Neuronal stem cell (in vitro differentiated cells): ENCODE measurements at regions not wholly inside any gene's neighbourhood (a gene's known extent, or its start where the extent isn't known, plus 50 kb on each side); places are given as distances from the start of the nearest gene placed in this dataset.
A peak's percentile ranks its signal among the peaks of the same experiment; 100 is the strongest.

Experiments used
- DNase-seq: peaks from one replicate; pipeline ENCODE4 v3.0.0-alpha.2; 2013; ENCODE audit warnings: low spot score
- H2AFZ ChIP-seq: one replicate; pipeline ENCODE4 v1.6.1; 2013; ENCODE audit warnings: mild to moderate bottlenecking, low read length, inconsistent platforms
- H2AK5ac ChIP-seq: 2 replicates; pipeline ENCODE4 v1.6.1; 2013; ENCODE audit warnings: low read depth, mild to moderate bottlenecking, inconsistent platforms, low read length, moderate library complexity, mixed read lengths
- H2BK120ac ChIP-seq: 2 replicates; pipeline ENCODE4 v1.6.1; 2013; ENCODE audit warnings: low read depth, mild to moderate bottlenecking, inconsistent platforms, low read length, moderate library complexity, mixed read lengths
- H2BK12ac ChIP-seq: one replicate; pipeline ENCODE4 v1.6.1; 2013; ENCODE audit warnings: low read length, inconsistent platforms
- H2BK15ac ChIP-seq: 2 replicates; pipeline ENCODE4 v1.6.1; 2013; ENCODE audit warnings: mild to moderate bottlenecking, low read length, inconsistent platforms, mixed read lengths
- H2BK5ac ChIP-seq: one replicate; pipeline ENCODE4 v1.6.1; 2013; ENCODE audit warnings: inconsistent platforms, mild to moderate bottlenecking, low read length, moderate library complexity
- H3K14ac ChIP-seq: one replicate; pipeline ENCODE4 v1.6.1; 2013; ENCODE audit warnings: low read length, inconsistent platforms
- H3K18ac ChIP-seq: 2 replicates; pipeline ENCODE4 v1.6.1; 2013; ENCODE audit warnings: low read length, inconsistent platforms
- H3K23ac ChIP-seq: 2 replicates; pipeline ENCODE4 v1.6.1; 2013; ENCODE audit warnings: low read depth, mild to moderate bottlenecking, mixed read lengths, low read length, inconsistent platforms; ENCODE audit not compliant: poor library complexity
- H3K27ac ChIP-seq: replicated peaks from 3 replicates; pipeline ENCODE4 v1.5.1; 2013; ENCODE audit warnings: low read length, inconsistent platforms
- H3K27me3 ChIP-seq, 3 experiments: 2 replicates each; pipeline ENCODE4 v1.6.1; 2013; ENCODE audit warnings: low read length in 3 of 3, mild to moderate bottlenecking in 2 of 3, inconsistent platforms in 1 of 3, low read depth in 1 of 3, mixed read lengths in 1 of 3, moderate library complexity in 1 of 3; ENCODE audit not compliant: control insufficient read depth in 3 of 3, insufficient read depth in 3 of 3
- H3K36me3 ChIP-seq, 2 donors: replicated peaks in 1 of 2; 2 replicates each; pipeline ENCODE4 v1.6.1; 2013; ENCODE audit warnings: low read length in 2 of 2; ENCODE audit not compliant: control insufficient read depth in 2 of 2, insufficient read depth in 2 of 2
- H3K4ac ChIP-seq: 2 replicates; pipeline ENCODE4 v1.6.1; 2013; ENCODE audit warnings: inconsistent platforms, mild to moderate bottlenecking, low read length, moderate library complexity
- H3K4me1 ChIP-seq, 2 donors: 1 replicate in 1 of 2; 2 replicates in 1 of 2; pipeline ENCODE4 v1.6.1; 2013; ENCODE audit warnings: low read length in 2 of 2, low read depth in 1 of 2; ENCODE audit not compliant: control insufficient read depth in 2 of 2, insufficient read depth in 1 of 2
- H3K4me2 ChIP-seq: one replicate; pipeline ENCODE4 v1.6.1; 2013; ENCODE audit warnings: mild to moderate bottlenecking, low read length, inconsistent platforms; ENCODE audit not compliant: insufficient read depth, poor library complexity, severe bottlenecking
- H3K4me3 ChIP-seq, 2 donors: 2 replicates each; pipeline ENCODE4 v1.5.1; 2013; ENCODE audit warnings: low read length in 2 of 2, mild to moderate bottlenecking in 2 of 2, inconsistent platforms in 1 of 2, moderate library complexity in 1 of 2
- H3K79me1 ChIP-seq: one replicate; pipeline ENCODE4 v1.6.1; 2013; ENCODE audit warnings: low read depth, mild to moderate bottlenecking, inconsistent platforms, low read length, moderate library complexity
- H3K9ac ChIP-seq: one replicate; pipeline ENCODE4 v1.6.1; 2013; ENCODE audit warnings: mild to moderate bottlenecking, low read depth, low read length, inconsistent platforms; ENCODE audit not compliant: poor library complexity
- H3K9me3 ChIP-seq, 2 donors: replicated peaks in 1 of 2; 2 replicates each; pipeline versions ENCODE3 to v1.6.1; 2013; ENCODE audit warnings: low read length in 2 of 2, mild to moderate bottlenecking in 2 of 2, inconsistent platforms in 1 of 2, low read depth in 1 of 2, mixed read lengths in 1 of 2, moderate library complexity in 1 of 2; ENCODE audit not compliant: control insufficient read depth in 2 of 2, insufficient read depth in 1 of 2
- H4K8ac ChIP-seq: one replicate; pipeline ENCODE4 v1.6.1; 2013; ENCODE audit warnings: low read depth, mild to moderate bottlenecking, inconsistent platforms, low read length, moderate library complexity
- H4K91ac ChIP-seq: one replicate; pipeline ENCODE4 v1.6.1; 2013; ENCODE audit warnings: low read length, low read depth, mild to moderate bottlenecking, inconsistent platforms; ENCODE audit not compliant: poor library complexity
- WGBS, 2 donors: extraction: QIAGEN DNeasy Blood & Tissue Kit; methylation state at CpG; one replicate each; pipeline ENCODE4 v1.1.7; 2013; ENCODE audit warnings: missing lambda C conversion rate in 2 of 2, mixed read lengths in 1 of 2; ENCODE audit not compliant: insufficient read length in 2 of 2, insufficient replicate concordance in 1 of 2; ENCODE audit errors: extremely low coverage in 2 of 2; 5-methylcytosine and 5-hydroxymethylcytosine counted together

GRCh38 chr14:76957224-76957891 lies 71.2 kb downstream of the IRF2BPL start:
- peak overlapping the region in 1 of 2 donors; percentile 45 for H3K4me3 ChIP-seq
- H2BK15ac ChIP-seq: no peak overlapping the region
- peaks cover 0 to 3% (median 0%) of the 10 kb centered on the region in 3 experiments for H3K27me3 ChIP-seq
- no peaks in the 10 kb centered on the region for H3K9me3 ChIP-seq
- no peak overlapping the region for H3K27ac ChIP-seq
- H2AFZ ChIP-seq: no peak overlapping the region
- H3K23ac ChIP-seq: no peak overlapping the region
- H2BK5ac ChIP-seq: no peak overlapping the region
- no CpG with 5 or more reads among the region's 4 CpGs for WGBS, 2 donors
- H3K36me3 ChIP-seq: no peaks in the 10 kb centered on the region
- no peak overlapping the region for H3K14ac ChIP-seq
- no peak overlapping the region for H3K9ac ChIP-seq
- no peak overlapping the region for H3K4ac ChIP-seq
- H4K8ac ChIP-seq: no peak overlapping the region
- H4K91ac ChIP-seq: no peak overlapping the region
- H2BK12ac ChIP-seq: no peak overlapping the region
- peaks cover 17 to 47% of the 10 kb centered on the region in 2 donors for H3K4me1 ChIP-seq
- H3K79me1 ChIP-seq: no peaks in the 10 kb centered on the region
- DNase-seq: no peak
- no peak overlapping the region for H2BK120ac ChIP-seq
- H3K18ac ChIP-seq: peak overlapping the region; percentile 50
- no peak overlapping the region for H2AK5ac ChIP-seq
- H3K4me2 ChIP-seq: no peak overlapping the region

GRCh38 chr14:76956316-76957090 lies 72.0 kb downstream of the IRF2BPL start:
- Histone ChIP-seq H3K9me3 (no peaks in the 10 kb centered on the region), H3K79me1 (no peaks in the 10 kb centered on the region), H3K4me2 (peak overlapping the region; percentile 82), H2BK15ac (peak overlapping the region; percentile 2), H2AFZ (peak overlapping the region; percentile 84), H3K27ac (no peak overlapping the region), H3K23ac (peak overlapping the region; percentile 45), H3K27me3 (peaks cover 0 to 3% (median 0%) of the 10 kb centered on the region in 3 experiments), H3K4ac (no peak overlapping the region), H3K9ac (peak overlapping the region; percentile 74), H4K91ac (no peak overlapping the region), H3K18ac (peak overlapping the region; percentile 89), H2BK120ac (no peak overlapping the region), H2AK5ac (no peak overlapping the region), H3K36me3 (no peaks in the 10 kb centered on the region), H2BK5ac (no peak overlapping the region), H2BK12ac (no peak overlapping the region), H3K14ac (no peak overlapping the region), H4K8ac (no peak overlapping the region), H3K4me3 (peak overlapping the region; percentile 45 to 72), H3K4me1 (peaks cover 14 to 44% of the 10 kb centered on the region in 2 donors)
- DNase-seq: peak; percentile 77
- WGBS, 2 donors: no CpG with 5 or more reads among the region's 48 CpGs

DNA sequence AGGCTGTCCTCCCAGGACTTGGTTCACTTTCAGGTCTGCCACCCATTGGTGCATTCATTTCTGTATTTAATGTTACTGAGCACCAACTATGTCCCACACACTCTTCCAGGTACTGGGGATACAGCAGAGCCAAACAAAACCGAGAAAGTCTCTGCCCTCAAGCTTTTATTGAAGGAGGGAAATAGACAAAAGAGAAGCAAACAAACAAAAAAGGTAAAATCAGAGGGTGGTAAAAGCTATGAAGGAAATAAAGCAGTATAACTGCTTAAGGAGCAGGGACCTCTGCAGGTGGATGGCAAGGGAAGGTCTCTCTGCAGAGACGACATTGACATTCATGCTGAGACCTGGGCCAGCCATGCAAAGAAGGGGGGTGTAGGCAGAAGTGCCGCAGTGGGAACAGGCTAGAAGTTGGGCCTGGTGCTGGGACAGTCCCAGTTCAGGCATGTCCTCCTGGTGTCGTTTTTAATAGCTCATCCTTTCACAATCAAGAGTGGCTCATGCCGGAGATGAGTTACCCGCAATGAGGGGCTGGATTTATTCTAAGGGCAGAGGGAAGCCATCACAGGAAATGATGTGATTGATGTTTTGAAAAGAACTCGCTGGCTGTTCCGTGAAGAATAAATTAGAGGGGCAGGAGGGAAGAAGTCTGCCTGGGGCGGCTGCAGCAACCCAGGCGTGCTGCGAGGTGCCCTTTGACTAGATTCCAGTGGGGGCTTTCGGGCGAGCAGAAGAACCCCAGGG lies 72.8 kb downstream of the IRF2BPL start:
- Histone ChIP-seq H4K8ac (no peak overlapping the region), H3K36me3 (no peaks in the 10 kb centered on the region), H2AK5ac (no peak overlapping the region), H3K4me2 (peak overlapping the region; percentile 82), H2BK5ac (no peak overlapping the region), H3K9ac (no peak overlapping the region), H3K4ac (no peak overlapping the region), H3K4me3 (peak overlapping the region in 1 of 2 donors; percentile 45), H3K23ac (no peak overlapping the region), H2AFZ (peak overlapping the region; percentile 84), H3K9me3 (no peaks in the 10 kb centered on the region), H3K4me1 (peaks cover 14 to 41% of the 10 kb centered on the region in 2 donors), H2BK120ac (no peak overlapping the region), H3K18ac (peak overlapping the region; percentile 89), H3K14ac (no peak overlapping the region), H4K91ac (no peak overlapping the region), H2BK15ac (peak overlapping the region; percentile 2), H3K27ac (no peak overlapping the region), H2BK12ac (no peak overlapping the region), H3K27me3 (peaks cover 0 to 3% (median 0%) of the 10 kb centered on the region in 3 experiments), H3K79me1 (no peaks in the 10 kb centered on the region)
- WGBS, 2 donors: no CpG with 5 or more reads among the region's 13 CpGs
- no peak for DNase-seq
